Myocyte (in vitro differentiated cells): ENCODE measurements at regions not wholly inside any gene's neighbourhood (a gene's known extent, or its start where the extent isn't known, plus 50 kb on each side); places are given as distances from the start of the nearest gene placed in this dataset.
A peak's percentile ranks its signal among the peaks of the same experiment; 100 is the strongest.

ENCODE experiments used
- DNase-seq: peaks from one replicate; pipeline ENCODE4 v3.0.0-alpha.2; 2012; ENCODE audit warnings: low read depth

- DNase-seq = no peak
Measured at GRCh38 chr4:140281828-140282552, 91.5 kb upstream of the SCOC start.

GRCh38 chr4:140277576-140277975 lies 95.9 kb upstream of the SCOC start:
- DNase-seq = no peak

GRCh38 chr4:140271553-140271952 lies 101.9 kb upstream of the SCOC start:
- DNase-seq = no peak

- DNase-seq = no peak
Measured at GRCh38 chr4:140269369-140269768, 104.1 kb upstream of the SCOC start.

- DNase-seq = no peak
Measured at GRCh38 chr4:140268186-140268841, 105.1 kb upstream of the SCOC start.

- DNase-seq = no peak
Measured at GRCh38 chr4:140267576-140267975, 105.9 kb upstream of the SCOC start.

- peak; percentile 18 for DNase-seq
Measured at GRCh38 chr4:140266958-140267568, 106.4 kb upstream of the SCOC start.

GRCh38 chr4:140260227-140260626 lies 106.2 kb upstream of the MAML3 start:
- peak; percentile 44 for DNase-seq

GRCh38 chr4:140258476-140258875 lies 104.5 kb upstream of the MAML3 start:
- no peak for DNase-seq

- peak; percentile 30 for DNase-seq
Measured at GRCh38 chr4:140257461-140258305, 103.7 kb upstream of the MAML3 start.

- no peak for DNase-seq
Measured at GRCh38 chr4:140256941-140257340, 103.0 kb upstream of the MAML3 start.

GRCh38 chr4:140256335-140256734 lies 102.4 kb upstream of the MAML3 start:
- no peak for DNase-seq

- no peak for DNase-seq
Measured at GRCh38 chr4:140255927-140256326, 101.9 kb upstream of the MAML3 start.

- DNase-seq = no peak
Measured at GRCh38 chr4:140255467-140255866, 101.5 kb upstream of the MAML3 start.

- DNase-seq = no peak
Measured at GRCh38 chr4:140254651-140255299, 100.8 kb upstream of the MAML3 start.

- no peak for DNase-seq
Measured at GRCh38 chr4:140253556-140254027, 99.6 kb upstream of the MAML3 start.

- peak; percentile 65 for DNase-seq
Measured at GRCh38 chr4:140252742-140253555, 99.0 kb upstream of the MAML3 start.

GRCh38 chr4:140252141-140252741 lies 98.3 kb upstream of the MAML3 start:
- no peak for DNase-seq

GRCh38 chr4:140251571-140251970 lies 97.6 kb upstream of the MAML3 start:
- DNase-seq = no peak
